ENCODE measurements at regions not wholly inside any gene's neighbourhood (a gene's known extent, or its start where the extent isn't known, plus 50 kb on each side); places are given as distances from the start of the nearest gene placed in this dataset.

DNA sequence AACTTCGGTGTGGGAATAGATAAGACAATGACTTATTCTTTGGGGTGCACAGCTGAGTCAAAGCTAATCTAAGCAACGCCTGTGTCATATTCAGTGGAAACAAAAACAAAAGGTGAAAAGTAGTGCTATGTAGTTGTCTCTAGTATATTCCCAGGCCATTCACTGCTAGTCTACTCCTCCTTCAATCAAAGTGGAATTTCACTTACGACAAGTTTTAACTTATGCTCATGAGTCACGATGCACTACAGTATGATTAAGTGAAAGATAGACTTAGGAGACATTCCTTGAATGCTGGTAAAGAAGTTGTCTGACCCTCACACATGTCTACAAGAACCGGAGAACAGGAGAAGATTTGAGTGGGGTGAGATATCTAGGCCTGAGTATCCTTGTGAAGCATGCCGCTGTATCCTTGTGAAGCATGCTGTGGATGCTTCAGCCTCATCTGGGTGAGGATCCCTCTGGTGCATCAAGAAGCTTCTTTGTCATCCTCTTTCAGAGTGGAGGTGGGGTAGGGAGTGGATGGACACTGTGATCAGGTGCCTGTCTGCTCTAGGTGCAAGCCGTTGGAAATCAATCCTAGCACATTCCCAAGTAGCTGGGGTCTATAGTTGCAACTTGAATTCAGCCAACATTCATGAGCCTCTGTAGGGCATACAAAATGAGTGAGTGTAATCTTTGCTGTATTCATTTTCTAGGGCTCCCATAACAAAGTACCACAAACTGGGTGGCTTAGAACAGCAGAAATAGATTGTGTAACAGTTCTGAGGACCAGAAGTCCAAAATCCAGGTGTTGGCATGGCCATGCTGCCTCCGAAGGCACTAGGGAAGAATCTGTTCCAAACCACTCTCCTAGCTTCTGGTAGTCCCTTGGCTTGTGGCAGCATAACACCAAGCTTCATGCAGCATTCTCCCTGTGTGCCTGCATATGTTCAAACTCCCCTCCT is 173.5 kb upstream of the FN1 start:
- DNase-seq (ENCODE audit: low read depth in 4 of 4, low spot score in 3 of 4) = no peak

DNA sequence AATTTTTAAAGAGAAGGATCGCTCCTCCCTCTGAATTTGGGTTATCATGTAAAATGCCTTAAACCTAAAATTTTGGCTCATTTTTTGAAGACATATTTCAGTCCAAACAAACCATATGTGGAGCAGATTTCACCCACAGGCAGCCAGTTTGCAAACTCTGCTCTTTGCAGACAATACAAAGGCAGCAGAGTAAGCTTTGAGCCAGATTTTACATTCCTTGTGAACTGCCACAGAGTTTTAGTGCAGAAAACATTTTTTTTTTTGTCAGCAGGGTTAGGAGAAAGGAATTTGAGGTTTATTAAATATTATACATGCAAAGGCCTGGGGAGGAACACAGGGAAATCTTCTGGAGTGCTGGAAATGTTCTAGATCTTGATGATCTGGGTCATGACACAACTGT is 171.9 kb upstream of the FN1 start:
- DNase-seq (ENCODE audit: low read depth in 4 of 4, low spot score in 3 of 4) = no peak

DNA sequence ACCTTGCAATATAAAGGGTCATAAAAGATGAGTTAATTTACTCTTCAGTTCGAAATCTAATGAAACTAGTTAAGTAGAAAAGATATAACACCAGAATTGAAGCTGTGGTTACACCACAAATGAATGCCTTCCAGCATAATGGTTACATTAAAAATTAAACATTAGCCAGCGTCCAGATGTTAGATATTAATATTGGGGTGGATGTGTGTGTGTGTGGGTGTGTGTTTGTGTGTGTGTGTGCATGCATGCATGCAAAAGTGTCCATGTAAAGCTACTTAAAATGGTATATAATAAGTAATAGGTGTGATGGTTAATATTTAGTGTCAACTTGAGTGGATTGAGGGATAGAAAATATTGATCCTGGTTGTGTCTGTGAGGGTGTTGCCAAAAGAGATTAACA is 170.4 kb upstream of the FN1 start:
- DNase-seq (ENCODE audit: low read depth in 4 of 4, low spot score in 3 of 4) = no peak

DNA sequence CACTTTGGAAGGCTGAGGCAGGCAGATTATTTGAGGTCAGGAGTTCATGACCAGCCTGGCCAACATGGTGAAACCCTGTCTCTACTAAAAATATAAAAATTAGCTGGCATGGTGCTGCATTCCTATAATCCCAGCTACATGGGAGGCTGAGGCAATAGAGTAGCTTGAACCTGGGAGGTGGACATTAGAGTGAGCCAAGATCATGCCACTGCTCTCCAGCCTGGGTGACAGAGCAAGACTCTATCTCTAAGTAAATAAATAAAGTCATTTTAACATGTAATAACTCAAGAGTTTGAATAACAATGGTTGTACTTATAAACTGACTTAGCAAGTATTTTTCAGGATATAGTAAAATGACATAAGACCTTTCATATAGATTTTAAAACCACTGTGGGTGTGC is 169.3 kb upstream of the FN1 start:
- DNase-seq (ENCODE audit: low read depth in 4 of 4, low spot score in 3 of 4) = no peak

DNA sequence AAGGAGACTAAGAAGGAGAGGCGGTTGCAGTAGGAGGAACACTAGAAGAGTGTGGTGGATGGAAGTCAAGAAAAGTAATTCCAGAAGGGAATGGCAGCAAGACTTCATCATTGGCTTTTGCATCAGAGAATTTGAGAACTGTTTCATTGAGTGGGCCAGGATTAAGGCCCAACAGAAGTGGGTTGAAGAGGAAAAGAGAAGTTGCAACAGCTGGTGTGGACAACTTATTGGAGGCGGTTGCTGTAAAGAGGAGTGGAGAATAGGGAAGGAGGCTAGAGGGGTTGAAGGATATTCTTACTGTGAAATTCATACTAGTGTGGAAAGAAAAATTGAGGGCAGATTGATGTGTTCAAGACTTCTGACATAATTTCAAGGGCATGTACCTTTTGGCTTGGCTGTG is 168.7 kb upstream of the FN1 start:
- DNase-seq (ENCODE audit: low read depth in 4 of 4, low spot score in 3 of 4) = no peak

DNA sequence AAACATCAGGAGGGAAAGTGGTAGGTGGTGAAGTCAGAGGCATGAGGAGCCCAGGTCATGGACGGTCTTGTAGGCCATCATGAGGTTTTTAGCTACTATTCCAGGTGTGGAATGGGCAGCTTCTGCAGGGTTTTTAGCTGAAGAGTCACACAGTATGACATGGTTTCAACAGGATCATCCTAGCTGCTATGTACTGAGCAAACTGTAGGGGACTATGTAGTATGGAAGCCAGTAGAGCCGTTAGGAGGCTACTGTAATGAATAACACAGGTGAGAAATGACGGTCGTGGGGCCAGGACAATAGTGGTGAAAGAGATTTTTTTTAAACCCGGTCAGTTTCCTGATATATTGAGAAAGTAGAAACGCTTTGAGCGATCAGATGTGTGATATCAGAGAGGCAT is 167.6 kb upstream of the FN1 start:
- no peak for DNase-seq (ENCODE audit: low read depth in 4 of 4, low spot score in 3 of 4)

DNA sequence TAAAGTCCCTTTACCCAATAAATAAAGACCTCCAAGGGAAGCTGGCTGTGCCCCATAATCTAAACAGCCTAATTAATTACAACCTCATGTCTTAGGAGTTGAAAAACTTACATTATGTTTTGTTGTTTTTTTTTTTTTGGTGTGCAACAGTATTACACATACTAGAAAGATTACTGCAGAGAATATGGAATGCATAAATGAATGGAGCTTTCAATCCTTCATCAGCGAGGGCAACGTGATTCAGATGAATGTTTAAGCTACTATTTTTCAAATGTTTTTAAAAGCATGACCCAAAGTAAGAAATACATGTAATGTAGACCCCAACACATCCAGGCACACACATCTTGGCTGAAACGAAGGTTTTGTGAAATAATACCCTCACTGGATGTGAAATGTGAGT is 167.1 kb upstream of the FN1 start:
- no peak for DNase-seq (ENCODE audit: low read depth in 4 of 4, low spot score in 3 of 4)

DNA sequence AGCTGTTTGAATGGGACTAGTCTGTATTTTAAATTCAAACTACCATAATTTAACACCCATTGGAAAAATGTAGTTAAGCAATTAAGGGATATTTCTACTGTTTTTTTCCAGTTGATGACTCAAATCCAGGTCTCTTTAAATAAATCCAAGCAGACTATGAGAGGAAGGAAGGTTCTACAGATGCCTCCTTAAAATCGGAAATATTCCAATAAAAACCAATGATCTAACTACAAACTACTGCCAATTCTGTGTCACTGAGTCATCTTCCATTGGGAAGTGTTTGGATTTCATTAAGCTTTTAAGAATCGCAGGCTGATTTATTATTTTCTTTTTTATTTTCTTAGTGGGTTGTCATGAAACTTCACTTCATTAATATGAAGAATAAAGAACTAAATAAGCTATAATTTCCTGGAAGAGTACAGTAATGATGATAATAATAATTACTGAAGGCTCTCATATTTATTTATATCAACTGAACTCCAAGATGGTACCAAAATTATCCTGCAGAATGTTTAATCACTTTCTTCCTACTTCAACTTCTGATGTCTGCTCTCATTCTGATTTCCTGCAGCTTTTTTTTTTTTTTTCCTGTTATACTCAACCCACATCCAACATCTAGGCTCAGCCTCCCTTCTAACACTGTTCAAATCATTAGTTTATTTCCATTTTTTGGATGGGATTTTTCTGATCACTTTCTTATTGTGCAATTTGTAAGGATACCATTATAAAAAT is 166.3 kb upstream of the FN1 start:
- no peak for DNase-seq (ENCODE audit: low read depth in 4 of 4, low spot score in 3 of 4)

DNA sequence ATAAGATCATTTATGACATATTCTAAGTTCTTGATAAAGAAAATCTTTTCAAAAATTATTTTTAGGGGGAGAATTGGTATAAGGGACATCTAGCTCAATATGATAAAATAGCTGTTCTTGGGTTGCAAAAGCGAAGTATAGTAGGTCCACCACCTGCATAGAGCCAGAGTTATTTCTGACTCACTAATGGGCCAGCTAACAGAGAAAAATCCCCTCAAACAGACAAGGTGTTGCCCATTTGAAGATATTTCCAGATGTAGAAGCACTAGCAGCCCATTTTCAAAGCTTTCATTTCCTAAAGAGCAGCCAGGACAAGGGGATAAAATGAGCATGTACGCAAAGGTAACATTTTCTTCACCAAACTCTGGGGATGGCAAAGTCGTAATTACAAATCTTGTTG is 165.7 kb upstream of the FN1 start:
- DNase-seq (ENCODE audit: low read depth in 4 of 4, low spot score in 3 of 4) = no peak

DNA sequence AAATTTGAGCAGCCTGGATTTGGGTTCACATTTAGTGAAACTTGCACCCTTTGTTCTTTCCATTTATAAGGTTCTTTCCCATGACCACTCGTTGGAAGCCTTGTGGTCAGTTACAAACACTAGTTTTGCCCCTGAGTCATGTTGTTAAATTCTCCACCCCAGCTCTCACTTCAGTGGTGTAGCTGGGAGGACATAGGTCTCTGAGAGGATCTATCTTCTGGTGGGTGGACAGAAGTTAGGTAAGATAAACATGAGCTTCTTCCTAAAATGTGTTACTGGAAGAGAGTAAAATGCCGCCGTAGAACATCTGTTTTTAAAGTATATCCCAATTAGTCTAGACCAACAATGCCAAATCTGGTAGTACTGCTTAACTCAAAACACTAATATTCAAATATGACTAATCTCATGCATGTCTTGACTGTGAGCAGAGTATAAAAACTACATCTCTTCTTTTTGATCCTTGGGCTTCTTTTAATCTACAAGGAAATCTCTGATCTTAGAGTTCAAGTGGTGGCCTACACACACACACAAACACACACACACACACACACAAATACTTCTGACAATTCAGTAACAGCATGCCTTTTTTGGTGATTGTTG is 162.6 kb upstream of the FN1 start:
- DNase-seq (ENCODE audit: low read depth in 4 of 4, low spot score in 3 of 4) = no peak

DNA sequence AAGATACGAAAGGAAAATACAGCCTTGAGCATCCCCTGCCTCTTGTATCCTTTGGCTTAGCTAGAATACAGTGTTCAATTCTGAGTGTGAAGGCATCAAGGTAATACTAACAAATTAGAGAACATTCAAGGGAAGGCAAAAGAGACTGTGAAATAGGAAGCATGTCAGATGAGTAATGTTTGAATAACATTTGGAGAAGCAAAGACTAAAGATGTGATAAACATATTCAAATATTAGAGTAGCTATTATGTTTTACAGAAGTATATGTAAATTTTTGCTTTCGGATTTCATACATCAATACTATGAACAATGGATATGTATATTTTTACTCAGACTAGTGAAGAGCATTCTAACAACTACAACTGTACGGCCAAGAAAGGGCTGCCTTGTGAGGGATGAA is 161.7 kb upstream of the FN1 start:
- no peak for DNase-seq (ENCODE audit: low read depth in 4 of 4, low spot score in 3 of 4)

DNA sequence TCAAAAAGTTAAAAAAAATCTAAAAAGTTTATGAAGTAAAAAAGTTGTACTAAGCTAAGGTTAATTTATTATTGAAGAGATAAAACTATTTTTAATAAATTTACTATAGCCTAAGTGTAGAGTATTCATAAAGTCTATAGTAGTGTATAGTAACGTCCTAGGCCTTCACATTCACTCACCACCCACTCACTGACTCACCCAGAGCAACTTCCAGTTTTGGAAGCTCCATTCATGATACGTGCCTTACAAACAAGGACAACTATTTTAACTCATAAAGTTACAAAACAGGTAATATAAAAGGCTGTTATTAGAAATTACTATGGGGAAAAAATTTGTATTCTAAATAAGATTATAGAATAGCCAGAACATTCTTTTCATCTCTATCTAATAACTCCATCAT is 158.9 kb upstream of the FN1 start:
- DNase-seq (ENCODE audit: low read depth in 4 of 4, low spot score in 3 of 4) = no peak

DNA sequence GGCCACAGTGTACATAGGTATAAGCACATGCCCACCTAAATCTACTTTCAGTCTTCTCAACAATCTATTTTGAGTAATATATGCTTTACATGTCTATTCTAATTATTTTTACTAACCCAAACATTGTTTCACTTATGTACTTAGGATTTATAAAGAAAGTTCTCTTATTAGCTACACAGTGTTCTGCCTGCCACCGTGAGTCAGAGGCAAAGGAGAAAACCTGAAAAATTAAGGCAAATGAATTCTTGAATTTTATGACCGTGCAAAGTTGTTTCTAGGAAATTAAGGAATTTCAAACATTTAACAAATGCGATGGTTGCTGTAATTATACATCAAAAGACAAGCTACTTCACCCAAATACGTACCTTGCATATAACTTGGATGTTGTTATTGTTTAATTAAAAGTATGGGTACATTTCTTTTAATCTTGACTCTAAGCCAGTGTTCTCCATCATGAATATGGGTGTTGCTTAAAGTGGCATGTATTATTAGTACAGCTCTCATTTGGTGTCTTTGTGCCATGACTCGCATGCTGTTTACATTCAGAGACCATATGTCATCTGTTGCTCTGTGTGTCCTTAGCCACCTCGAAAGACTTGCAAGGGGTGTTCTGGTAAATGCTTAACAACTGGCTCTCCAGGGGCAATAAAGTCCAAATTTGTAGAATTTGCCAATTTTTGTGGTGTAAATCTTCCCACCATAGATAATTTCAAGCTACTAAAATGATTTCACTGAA is 154.3 kb upstream of the FN1 start:
- no peak for DNase-seq (ENCODE audit: low read depth in 4 of 4, low spot score in 3 of 4)

DNA sequence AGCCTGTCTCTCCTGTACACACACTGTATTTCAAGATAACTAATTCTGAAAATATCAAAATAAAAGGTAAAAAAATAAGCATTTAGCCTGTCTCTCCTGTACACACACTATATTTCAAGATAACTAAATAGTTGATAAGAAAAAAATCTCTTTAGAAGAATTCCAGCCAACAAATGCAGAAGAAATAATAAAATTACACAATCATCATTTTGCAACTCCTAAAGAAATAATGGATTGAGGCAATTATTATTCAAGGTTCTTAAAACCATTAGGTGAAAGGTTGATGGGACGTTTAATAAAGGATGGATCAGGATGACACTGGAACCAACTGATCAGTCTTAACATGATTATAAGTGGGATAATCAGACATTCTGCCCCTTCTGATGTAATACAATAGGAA is 148.0 kb upstream of the FN1 start:
- no peak for DNase-seq (ENCODE audit: low read depth in 4 of 4, low spot score in 3 of 4)

DNA sequence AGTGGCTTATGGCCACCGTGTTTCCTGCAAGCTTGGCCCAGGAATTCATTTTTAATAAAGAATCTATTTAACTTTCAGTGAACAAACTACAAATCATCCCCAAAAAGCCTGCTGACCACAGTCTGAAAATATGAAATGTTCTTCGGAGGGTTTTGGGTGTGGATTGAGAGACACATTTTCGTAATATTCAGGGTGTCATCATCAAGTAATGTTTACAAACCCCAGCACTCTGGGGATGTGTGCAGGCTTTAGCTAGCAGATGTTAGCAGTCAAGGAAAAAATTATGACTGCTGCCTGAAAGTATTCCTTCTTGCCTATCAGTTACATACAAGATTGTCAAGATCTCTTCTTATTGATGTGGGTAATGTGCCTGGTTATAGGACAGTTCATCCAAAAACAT is 143.9 kb upstream of the FN1 start:
- no peak for DNase-seq (ENCODE audit: low read depth in 4 of 4, low spot score in 3 of 4)

DNA sequence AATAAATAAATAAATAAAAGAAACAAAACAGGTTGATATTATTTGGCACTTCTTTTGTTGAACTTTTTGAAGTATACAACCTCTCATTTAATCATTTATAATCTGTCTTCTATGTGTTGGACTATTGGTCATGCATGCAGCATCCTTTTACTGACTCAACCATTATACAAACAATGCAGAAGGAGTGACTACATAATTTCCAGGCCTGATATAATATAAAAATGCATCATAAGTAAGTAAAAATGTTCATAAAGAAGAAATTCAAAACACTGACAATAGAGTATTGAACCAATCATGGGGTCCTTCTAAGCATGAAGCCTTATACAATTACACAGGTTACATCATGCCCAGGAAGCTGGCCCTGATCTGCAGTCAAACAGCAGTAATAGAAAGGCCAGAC is 141.5 kb upstream of the FN1 start:
- DNase-seq (ENCODE audit: low read depth in 4 of 4, low spot score in 3 of 4) = no peak

DNA sequence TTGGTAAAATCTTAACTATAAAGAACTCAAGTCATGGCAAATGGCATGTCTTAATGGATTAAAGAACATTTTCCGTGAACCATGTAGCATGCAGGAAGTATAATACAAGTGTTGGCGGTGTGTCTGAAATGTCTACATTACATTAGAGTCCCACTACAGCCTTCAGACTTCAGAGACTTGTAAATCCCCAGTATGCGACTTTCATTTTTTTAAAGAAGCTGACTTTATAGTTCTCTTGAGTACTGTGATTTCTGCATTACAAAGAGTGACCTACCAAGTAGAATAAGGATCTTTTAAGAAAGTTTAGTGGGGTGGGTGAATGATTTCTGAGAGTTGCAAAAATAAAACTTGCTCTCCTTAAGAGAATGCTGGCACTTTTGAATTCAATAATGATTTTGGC is 140.7 kb upstream of the FN1 start:
- no peak for DNase-seq (ENCODE audit: low read depth in 4 of 4, low spot score in 3 of 4)

DNA sequence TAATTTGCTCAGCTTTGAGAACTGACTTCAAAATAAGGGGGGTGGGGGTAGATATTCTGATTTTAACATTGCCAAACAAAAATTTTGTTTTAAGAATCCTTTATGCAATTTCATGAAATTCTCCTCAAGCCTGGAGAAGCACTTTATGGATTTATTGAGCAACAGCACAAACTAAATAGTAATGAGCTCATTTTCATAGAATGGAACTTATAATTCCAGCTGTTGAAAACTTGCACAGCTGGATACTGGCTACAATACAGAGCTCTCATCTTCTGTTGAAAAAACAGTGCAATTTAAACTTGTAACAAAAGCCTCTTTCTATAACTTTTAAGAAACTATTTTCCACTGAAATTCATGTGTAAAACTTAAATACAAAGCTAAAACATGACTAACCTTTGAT is 137.6 kb upstream of the FN1 start:
- no peak for DNase-seq (ENCODE audit: low read depth in 4 of 4, low spot score in 3 of 4)

DNA sequence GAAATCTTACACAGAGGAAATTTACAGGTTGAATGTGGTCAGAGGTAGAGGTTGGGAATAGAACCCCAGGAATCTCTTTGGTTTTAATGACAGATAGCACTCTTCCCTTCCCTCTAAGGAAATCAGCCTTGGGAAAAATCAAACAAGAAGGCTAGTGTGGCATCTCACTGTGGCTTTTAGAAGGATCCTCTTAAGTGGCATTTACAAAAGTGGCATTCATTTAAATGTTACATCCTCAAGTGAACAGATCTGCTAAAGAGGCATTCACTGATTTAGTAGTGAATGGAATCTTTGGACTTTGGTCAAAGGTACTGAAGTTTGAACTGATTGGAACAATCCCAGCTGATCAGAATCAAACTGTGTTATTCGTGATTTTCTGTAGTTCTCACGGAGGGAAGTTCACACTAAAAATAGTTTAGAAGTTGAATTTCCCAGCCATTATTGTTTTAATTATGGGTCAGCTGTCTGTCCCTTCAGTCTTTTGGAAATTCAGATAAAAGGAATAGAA is 136.5 kb upstream of the FN1 start:
- no peak for DNase-seq (ENCODE audit: low read depth in 4 of 4, low spot score in 3 of 4)

DNA sequence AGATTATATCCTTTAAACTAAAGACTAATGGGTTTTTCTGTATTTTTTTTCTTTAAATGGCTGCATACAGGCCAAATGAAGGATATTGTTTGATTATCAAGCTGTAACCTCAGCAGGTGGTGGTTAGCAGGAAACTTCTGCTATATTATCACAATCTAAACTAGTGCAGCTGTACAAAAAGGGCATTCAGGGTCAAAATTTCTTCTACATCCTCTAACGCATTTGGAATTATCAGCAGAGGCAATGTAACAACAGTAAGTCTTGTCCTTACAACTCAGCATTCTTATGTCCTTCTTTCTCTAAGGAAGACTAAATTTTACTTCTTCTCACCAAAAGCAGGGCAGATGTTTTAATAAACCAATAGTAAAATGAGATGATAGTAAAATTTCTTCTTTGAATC is 135.8 kb upstream of the FN1 start:
- no peak for DNase-seq (ENCODE audit: low read depth in 4 of 4, low spot score in 3 of 4)

DNA sequence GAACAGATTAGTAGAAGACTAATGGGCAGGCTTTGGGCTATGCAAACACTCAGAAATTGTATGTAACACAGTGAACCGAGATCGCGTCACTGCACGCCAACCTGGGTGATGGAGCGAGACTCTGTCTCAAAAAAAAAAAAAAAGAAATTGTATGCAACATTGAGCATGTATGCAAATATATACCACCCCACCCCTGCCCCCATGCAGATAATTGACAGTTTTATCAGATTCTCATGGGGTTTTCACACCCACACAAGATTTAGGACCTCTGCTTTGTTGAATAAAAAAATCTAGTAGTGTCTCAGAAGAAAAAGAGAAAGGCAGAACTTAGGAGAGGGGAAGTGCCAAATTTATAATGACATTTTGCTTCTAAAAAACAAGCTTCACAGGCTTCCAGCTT is 131.6 kb upstream of the FN1 start:
- DNase-seq (ENCODE audit: low read depth in 4 of 4, low spot score in 3 of 4) = no peak

Data from left renal pelvis (tissue), 4 donors.